ENCODE measurements at regions not wholly inside any gene's neighbourhood (a gene's known extent, or its start where the extent isn't known, plus 50 kb on each side); places are given as distances from the start of the nearest gene placed in this dataset.

DNA sequence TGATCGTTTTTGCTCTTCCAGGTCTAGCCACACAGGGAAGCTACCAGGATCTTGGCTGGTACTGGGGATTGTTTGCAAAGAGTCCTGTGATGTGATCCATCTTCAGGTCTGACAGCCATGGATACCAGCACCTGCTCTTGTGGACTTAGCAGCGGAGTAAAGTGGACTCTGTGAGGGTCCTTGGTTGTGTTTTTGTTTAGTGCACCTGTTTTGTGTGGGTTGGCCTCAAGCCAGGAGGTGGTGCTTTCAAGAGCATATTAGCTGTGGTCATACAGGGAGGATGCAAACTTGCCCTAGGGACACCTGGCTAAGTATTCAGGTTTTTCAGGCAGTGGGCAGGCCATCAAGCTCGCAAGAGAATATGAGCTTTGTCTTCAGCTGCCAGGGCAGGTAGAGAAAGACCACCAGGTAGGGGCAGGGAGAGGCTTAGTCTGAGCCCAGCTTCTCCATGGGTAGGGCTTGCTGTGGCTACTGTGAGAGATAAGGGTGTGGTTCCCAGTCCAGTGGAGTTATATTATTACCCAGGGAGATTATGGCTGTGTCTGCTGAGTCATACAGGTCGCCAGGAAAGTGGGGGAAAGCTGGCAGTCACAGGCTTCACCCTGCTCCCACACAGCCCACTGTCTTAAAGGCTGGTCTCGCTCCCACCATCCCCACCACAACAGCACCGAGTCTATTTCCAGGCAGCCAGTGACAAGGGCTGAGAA lies 293.7 kb downstream of the PCDH18 start:
- DNase-seq (no peak), ATAC-seq (no peak)
- intact Hi-C loops (cut with DNase I): no loop called here

DNA sequence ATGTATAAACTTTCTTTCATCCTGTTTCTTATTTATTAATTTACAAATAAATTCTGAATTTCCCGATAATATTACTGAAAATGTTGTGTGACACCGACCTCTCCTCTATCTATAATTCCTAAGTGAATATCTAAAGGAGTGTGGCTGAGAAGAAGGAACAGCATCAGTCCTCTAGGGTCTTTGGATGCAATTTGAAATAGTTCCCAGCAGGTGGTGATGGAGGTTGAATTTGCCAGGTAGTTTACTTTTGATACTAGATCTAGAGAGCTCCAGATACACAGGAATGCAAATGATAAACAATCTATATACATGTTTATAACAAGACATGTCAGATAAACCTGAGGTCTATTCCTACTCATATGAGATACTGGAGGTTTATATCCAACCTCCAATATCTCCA lies 305.4 kb downstream of the PCDH18 start:
- intact Hi-C loops (cut with DNase I): no loop called here
- DNase-seq: no peak
- no peak for ATAC-seq

DNA sequence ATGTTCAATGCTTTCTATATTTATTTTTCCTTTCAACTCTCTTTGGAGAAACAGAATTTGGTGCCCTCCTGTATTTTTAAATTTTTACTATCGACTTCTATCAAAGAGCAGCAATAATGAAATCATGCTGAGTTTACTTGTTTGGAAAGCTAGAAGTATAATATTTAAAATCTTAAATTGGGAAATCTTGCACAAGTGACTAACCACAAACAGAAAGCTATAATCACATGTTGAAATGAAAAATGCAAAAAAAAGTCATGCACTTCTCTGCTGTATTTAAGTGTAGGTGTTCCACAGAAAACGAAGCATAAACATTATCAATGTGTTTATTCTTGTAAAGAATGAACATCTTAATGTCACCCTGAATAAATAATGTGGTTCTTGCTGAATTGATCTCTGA lies 306.1 kb downstream of the PCDH18 start:
- DNase-seq: no peak
- no peak for ATAC-seq
- intact Hi-C loops (cut with DNase I): no loop called here

DNA sequence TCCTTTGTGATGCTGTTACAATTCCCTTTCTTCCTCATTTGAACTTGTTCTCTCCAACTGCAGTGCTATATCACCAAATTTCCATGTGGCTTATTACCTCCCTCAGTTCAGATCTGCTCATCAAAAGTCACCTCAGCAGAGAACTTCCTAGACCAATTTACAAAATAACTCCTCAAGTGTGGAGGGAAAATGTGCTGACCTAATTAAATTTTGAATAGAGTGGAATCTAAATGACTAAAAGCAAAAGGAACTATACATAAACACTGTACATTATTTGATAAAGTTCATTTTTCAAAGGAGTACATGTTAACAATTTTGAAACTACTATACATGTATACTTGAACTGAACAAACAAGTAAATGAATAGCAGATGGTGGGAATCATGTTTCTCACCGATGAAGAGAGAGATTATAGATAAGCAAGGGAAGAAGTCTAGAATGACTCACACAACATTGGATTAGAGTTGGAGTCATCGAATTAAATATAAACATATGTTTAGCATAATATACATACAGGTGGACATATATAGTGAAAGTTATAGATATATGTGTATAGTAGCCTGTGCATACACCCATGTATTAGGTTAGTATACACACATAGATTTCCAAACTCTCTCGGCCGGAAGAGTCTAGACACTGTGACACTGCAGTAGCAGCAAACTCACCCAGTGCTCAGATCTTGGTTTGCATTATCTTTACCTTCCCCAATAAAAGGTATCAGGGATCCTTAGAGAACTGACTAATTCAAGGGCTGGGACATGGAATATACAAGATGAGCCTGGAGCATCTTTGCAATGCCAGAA lies 318.7 kb downstream of the PCDH18 start:
- intact Hi-C loops (cut with DNase I): no loop called here
- ATAC-seq (no peak), DNase-seq (no peak)

DNA sequence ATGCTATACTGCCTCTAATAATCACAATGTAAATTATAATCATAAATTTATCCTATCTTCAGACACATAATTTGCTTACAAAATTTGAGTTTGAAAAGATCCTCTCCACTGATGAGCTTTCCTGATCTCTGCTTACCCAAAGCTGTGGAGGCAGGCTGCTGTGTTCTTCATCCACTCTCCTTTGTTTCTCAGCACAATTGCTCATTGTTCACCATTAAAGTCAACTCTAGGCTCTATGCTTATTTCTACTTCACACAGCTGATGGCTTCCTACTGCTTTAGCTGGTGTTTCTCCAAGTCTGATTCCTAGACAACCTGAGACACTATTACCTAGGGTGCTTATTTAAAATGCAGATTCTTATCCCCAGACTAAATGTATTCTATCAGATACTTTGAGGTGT lies 319.7 kb downstream of the PCDH18 start:
- ATAC-seq: no peak
- intact Hi-C loops (cut with DNase I): no loop called here
- no peak for DNase-seq

DNA sequence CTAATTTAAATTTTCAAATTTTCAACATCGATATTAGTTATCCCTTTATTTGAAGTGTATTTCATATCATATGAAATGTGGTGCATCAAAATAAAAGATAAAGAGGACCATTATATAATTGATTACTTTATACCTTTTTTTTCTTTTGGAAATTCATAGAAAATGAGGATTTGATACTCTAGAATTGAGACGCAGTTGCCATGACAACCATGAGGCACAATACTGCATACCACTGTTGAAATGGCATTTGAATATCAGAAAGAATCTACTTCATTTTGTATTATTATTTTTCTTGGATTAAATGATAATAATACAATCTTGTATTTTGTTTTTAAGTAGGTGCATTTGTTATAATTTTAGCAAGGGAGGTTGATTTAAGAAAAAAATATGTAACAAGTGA lies 323.1 kb downstream of the PCDH18 start:
- intact Hi-C loops (cut with DNase I): no loop called here
- no peak for DNase-seq
- ATAC-seq: no peak

DNA sequence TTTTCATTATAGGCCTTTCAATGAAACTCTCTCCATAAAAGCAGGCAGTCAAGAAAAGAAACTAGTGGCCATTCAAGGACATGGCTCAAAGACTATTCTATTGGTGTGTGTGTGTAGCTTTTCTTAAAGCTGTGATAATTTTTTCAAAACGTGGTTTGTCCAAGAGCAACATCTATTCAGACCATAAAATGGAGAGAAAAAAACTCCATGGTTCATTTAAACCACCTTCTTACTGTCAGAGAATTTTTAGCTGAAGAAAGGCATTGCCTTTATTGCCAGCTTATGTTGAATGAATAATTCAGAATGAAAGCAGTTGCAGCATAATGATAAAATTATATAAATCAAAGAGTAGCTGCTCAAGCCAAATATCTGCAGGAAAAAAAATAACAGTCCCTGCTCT lies 325.5 kb downstream of the PCDH18 start:
- intact Hi-C loops (cut with DNase I): no loop called here
- ATAC-seq (no peak), DNase-seq (no peak)

DNA sequence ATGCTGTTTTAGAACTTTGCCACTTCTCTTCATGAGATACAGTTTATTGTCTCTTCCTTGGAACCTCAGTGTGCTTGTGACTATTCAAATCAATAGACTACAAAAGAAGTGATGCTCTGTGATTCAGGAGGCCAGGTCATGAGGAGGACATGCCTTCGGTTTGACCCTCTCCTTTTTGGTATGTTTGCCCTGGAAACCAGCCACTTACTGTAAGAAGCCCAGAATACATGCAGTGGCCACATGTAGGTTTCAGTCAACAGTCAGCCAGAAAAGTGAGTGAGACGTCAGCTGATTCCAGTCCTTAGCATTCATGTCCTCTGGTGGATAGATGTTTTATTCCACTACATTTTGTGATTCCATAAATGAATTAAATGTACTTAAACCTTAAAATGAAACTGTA lies 328.7 kb downstream of the PCDH18 start:
- intact Hi-C loops (cut with DNase I): no loop called here
- no peak for DNase-seq
- ATAC-seq: no peak

DNA sequence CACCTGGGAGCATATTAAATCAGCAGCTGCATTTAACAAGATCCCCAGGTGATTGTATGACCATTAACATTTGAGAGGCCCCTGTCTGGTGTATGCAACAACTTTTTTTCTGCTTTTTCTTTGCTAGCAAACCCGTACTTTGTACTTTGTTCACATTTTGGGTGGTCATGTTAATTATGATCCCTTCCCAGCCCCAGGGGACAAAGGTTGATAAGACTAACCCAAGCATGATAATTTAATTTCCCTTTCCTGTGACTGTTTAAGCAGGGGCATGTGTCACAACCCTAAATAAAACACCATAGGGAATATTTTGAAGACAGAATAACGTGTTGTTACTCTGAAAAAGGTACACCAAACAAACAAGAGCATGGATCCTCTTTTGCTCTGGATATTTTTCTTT lies 332.0 kb downstream of the PCDH18 start:
- intact Hi-C loops (cut with DNase I): no loop called here
- ATAC-seq: no peak

DNA sequence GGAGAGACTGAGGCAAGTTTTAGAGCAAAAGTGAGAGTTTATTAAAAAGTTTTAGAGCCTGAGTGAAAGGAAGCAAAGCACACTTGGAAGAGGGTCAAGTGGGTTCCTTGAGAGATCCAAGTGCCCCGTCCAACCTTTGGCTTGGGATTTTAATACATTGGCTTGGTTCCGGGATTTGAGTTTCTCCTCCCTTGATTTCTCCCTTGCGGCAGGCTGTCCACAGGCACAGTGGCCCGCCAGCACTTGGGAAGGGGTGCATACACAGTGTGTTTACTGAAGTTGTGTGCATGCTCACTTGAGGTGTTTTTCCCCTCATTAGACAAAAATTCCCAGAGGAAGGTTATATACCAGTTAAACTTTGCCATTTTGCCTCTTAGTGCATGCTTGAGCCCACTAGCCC lies 333.5 kb downstream of the PCDH18 start:
- intact Hi-C loops (cut with DNase I): no loop called here
- ATAC-seq: no peak
- DNase-seq: no peak

More for the DNA sequence above, 332.0 kb downstream of the PCDH18 start:
- DNase-seq: no peak

DNA sequence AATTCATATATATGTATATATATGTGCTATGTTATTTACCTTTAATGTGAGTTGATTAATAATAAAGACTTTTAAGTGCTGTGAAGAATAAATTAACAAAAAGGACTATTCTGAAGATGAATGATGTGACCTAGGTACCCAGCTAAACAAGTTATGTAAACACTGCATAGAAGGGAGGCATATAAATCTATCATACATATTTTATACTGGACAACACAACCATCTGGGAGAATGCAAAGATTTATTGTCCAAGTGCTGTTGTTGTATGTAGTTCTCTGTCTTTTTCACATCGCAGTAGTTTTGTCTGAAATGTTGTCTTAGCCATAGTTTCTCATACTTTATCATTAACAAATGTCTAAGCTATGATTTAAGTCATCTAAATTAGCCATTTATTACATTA lies 337.6 kb downstream of the PCDH18 start:
- no peak for ATAC-seq
- intact Hi-C loops (cut with DNase I): no loop called here
- DNase-seq: no peak

DNA sequence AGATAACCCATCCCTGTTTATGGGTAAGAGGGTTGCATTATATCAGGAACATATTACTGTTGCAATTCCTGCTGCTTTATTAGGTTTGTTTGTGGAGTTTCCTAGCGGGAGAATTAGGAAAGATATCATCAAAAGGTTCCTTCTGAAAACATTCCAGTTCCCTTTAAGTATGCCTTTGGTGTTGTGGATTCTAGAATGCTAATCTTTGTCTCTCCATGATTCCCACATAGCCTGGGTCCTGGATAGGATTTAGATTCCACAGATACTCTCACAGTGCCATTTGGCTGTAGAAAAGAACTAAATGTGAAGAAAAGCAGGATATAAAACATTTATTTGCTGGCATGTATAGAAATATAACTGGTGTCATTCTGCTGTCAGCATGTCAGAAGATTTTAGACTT lies 338.7 kb downstream of the PCDH18 start:
- ATAC-seq (no peak), DNase-seq (no peak)
- intact Hi-C loops (cut with DNase I): no loop called here

DNA sequence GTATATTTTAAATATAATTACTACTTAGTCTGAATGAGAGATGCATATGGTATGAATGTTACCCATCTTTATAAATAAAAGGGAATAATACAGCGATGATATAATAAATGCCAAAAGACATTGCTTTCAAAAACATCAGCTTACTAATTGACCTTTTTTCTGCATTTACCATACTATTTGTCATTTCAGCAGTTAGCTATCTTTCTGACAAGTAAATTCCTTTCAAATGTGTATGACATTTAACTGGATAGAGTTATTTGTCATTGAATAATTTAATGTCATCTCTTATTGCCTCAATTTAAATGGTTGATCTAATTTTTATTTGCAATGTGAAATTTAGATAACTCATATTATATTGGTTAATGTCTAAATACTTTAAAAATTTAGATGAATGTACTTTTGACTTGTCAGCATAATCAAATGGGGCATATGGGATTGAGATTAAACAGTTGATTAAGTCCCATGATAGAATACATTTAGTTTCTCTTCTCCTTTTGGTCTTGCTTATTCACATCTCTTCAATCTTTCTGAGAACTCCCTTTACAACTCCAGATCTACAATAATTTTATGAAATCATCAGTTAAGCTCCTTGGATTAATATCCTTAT lies 350.9 kb downstream of the PCDH18 start:
- DNase-seq (no peak), ATAC-seq (no peak)
- intact Hi-C loops (cut with DNase I): no loop called here

DNA sequence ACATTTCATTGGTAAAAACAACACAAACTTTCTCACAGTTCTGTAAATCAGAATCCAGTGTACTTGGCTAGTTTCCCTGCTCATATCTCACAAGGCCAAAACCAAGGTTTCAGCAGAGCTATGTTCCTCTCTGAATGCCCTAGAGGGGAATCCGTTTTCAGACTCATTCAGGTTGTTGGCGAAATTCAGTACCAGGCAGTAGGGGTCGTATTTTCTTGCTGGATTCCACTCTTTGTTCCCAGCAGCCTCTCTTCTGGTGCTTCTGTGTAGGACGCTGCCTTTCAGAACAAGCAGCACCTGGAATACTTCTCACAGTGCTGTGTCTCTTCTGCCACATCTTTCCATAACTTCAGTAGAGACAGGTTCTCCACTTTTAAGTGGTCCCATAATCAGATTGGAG lies 351.9 kb downstream of the PCDH18 start:
- no peak for DNase-seq
- ATAC-seq: no peak
- intact Hi-C loops (cut with DNase I): no loop called here

DNA sequence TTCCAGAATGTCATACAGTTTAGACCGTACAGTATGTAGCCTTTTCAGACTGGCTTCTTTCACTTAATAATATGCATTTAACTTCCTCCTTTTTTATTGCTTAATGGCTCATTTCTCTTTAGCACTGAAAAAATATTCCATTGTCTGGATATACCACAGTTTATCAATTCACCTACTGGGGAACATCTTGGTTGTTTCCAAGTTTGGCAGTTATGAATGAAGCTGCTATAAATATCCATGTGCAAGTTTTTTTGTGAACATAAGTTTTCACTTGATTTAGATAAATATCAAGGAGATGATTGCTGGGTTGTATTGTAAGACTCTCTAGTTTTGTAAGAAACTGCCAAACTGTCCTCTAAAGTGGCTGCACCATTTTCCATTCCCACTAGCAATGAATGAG lies 375.5 kb downstream of the PCDH18 start:
- intact Hi-C loops (cut with DNase I): no loop called here
- DNase-seq (no peak), ATAC-seq (no peak)

DNA sequence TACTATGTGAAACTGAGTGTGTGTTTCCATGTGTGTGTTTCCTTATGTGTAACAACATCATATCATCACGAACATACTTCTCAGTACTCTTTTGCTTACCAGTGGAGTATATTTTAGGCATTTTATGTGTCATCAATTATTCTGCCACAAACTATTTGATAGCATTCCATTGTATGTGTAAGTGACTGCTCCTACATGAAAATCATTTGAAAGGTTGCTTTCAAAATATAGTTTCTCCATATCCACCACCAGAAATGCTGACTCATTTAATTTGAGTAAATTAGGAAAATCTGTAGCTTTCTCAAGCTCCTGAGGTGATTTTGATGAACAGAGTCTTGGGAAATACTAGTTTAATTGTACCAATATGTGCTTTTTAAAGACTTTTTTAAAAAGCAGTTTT lies 376.2 kb downstream of the PCDH18 start:
- intact Hi-C loops (cut with DNase I): no loop called here
- ATAC-seq: no peak
- DNase-seq: no peak

DNA sequence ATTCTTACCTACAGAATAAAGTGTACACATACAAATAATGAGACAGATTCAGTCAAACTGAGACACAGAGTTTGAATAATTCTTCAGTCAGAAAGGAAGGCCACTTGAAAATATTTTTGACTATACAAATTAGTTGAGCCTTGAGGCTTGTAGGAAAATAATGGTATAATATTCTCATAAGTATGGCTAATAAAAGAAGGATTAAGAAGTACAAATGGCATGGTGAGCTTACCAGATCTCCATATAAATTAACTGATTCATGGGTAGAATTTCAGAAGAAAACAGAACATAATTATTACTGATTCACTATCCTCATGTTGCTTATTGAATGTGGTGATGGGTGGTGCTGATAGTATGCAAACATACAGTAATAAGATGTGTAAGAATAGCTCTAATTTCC lies 401.1 kb downstream of the PCDH18 start:
- ATAC-seq (no peak), DNase-seq (no peak)
- intact Hi-C loops (cut with DNase I): no loop called here

DNA sequence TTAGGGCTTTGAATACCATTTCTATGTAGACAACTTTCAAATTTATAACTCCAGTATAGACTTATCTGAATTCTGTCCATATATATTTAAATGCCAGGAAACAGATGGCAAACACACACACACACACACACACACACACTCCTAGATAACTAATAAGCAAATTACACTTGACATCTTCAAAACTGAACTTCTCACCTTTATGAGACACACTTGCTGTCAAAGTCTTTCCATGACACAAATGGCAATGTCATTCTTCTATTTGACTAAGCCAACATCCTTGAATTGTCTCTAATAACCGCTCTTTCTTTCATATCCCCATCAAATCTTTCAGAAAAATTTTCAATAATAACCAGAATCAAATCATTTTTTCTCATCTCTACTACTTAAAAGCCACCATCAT lies 402.4 kb downstream of the PCDH18 start:
- ATAC-seq (no peak), DNase-seq (no peak)
- intact Hi-C loops (cut with DNase I): loop anchor here (10.0 kb wide), 2 partner anchors 1545 to 1745 kb away; no protein-coding TSS in a partner anchor

DNA sequence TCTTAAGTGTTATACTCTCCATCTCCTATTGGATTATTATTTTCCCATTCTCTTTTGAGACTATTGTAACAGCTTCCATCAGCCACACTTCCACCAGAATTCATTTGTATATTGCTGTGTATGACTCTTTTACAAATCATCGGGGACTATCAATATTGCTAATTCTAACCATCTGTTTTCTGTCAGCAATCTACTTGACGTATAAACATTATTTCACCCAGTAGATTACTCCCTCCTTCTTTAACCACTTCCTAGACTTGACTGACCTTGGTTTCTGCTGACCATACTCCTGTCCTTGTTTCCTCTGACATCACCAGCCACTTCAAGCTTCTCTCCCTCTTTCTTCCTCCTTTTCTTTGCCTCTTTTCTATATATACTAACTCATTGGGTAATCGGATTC lies 402.9 kb downstream of the PCDH18 start:
- DNase-seq: no peak
- ATAC-seq: no peak
- intact Hi-C loops (cut with DNase I): loop anchor here (10.0 kb wide), 2 partner anchors 1545 to 1745 kb away; no protein-coding TSS in a partner anchor

DNA sequence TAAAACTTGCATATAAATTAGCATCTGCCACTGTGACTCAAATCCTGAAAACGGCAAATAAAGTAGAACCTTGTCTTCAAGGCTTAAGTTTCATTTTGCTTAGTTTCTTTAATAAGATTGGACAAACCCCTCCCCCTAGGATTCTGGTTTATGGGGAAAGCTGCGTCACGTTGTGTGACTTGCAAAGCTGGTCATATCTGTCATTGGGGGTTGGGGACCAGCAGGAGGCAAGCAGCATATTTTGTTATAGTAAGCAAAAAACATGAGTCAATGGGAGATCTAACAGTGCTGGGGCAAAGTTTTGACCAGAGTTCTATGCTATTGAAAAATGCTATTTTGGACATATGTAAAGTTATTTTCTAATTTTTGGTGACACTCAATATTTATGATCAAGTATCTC lies 407.3 kb downstream of the PCDH18 start:
- DNase-seq (no peak), ATAC-seq (peak; percentile 63 to 67)
- intact Hi-C loops (cut with DNase I): loop anchor here (10.0 kb wide), 2 partner anchors 1550 to 1750 kb away; no protein-coding TSS in a partner anchor
